H1 (cell line): ENCODE measurements at regions not wholly inside any gene's neighbourhood (a gene's known extent, or its start where the extent isn't known, plus 50 kb on each side); places are given as distances from the start of the nearest gene placed in this dataset.

ENCODE experiments used
- CTCF ChIA-PET: fragments of 300-600 bp; sonication (Branson Sonifier 250); formaldehyde crosslinking; loops from one replicate; lab custom pipeline; 2021; ENCODE audit not compliant: partially characterized antibody; lab: Charles Lee
- POLR2A ChIA-PET: fragments of 300-600 bp; sonication (Branson Sonifier 250); formaldehyde crosslinking; loops from one replicate; lab custom pipeline; 2021; ENCODE audit warnings: inconsistent platforms; ENCODE audit not compliant: partially characterized antibody; lab: Charles Lee
- DNase-seq, 2 experiments: peaks; one replicate each; pipeline versions ENCODE4 v3.0.0 to v3.0.0-alpha.2; 2010 to 2022; ENCODE audit warnings: low spot score in 2 of 2, low read depth in 1 of 2, mixed read lengths in 1 of 2
- FAIRE-seq: peaks from 2 replicates; lab custom pipeline; 2011; peaks lifted over from hg19 to GRCh38; lab: Jason Lieb, UNC
- H2AFZ ChIP-seq: 2 replicates; pipeline ENCODE4 v1.8.1; 2012; ENCODE audit warnings: low read length, inconsistent platforms
- H2AK5ac ChIP-seq: 2 replicates; pipeline ENCODE4 v1.6.1; 2013; ENCODE audit warnings: low read depth, low read length
- H2BK120ac ChIP-seq: replicated peaks from 2 replicates; pipeline ENCODE3; 2013; ENCODE audit warnings: low read depth, low read length, inconsistent platforms
- H2BK12ac ChIP-seq: 2 replicates; pipeline ENCODE4 v1.6.1; 2013; ENCODE audit warnings: low read depth, low read length
- H2BK15ac ChIP-seq: 2 replicates; pipeline ENCODE4 v1.6.1; 2013; ENCODE audit warnings: low read length
- H2BK20ac ChIP-seq: 2 replicates; pipeline ENCODE4 v1.6.1; 2013; ENCODE audit warnings: low read length
- H2BK5ac ChIP-seq: 2 replicates; pipeline ENCODE4 v1.6.1; 2013; ENCODE audit warnings: low read depth, low read length
- H3K14ac ChIP-seq: 2 replicates; pipeline ENCODE4 v1.6.1; 2013; ENCODE audit warnings: inconsistent platforms; ENCODE audit not compliant: insufficient read length
- H3K18ac ChIP-seq: 2 replicates; pipeline ENCODE4 v1.6.1; 2013; ENCODE audit warnings: low read length; ENCODE audit errors: extremely low read depth
- H3K23ac ChIP-seq: 2 replicates; pipeline ENCODE4 v1.6.1; 2013; ENCODE audit warnings: inconsistent platforms; ENCODE audit not compliant: insufficient read length
- H3K23me2 ChIP-seq: 2 replicates; pipeline ENCODE4 v1.6.1; 2013; ENCODE audit warnings: low read depth, low read length
- H3K27ac ChIP-seq: 2 replicates; pipeline ENCODE4 v1.6.1; 2011; ENCODE audit warnings: low read depth, low read length, inconsistent platforms
- H3K27me3 ChIP-seq, 4 experiments: replicated peaks in 1 of 4; 1 replicate in 1 of 4; 2 replicates in 3 of 4; pipeline versions ENCODE4 v1.6.1 to v1.8.1; 2011 to 2013; ENCODE audit warnings: low read length in 3 of 4, mild to moderate bottlenecking in 3 of 4, inconsistent platforms in 2 of 4, mixed read lengths in 2 of 4, moderate library complexity in 1 of 4; ENCODE audit not compliant: control insufficient read depth in 3 of 4, insufficient read depth in 3 of 4; ENCODE audit errors: extremely low read depth in 1 of 4
- H3K36me3 ChIP-seq, 4 experiments: 2 replicates each; pipeline versions ENCODE4 v1.6.1 to v1.8.1; 2011 to 2013; ENCODE audit warnings: mild to moderate bottlenecking in 4 of 4, low read length in 3 of 4, moderate library complexity in 2 of 4, control low read depth in 1 of 4, inconsistent platforms in 1 of 4; ENCODE audit not compliant: insufficient read depth in 4 of 4, control insufficient read depth in 2 of 4
- H3K4ac ChIP-seq: replicated peaks from 2 replicates; pipeline ENCODE3; 2013; ENCODE audit warnings: low read length, low read depth, mixed read lengths, inconsistent platforms; ENCODE audit not compliant: insufficient read length
- H3K4me1 ChIP-seq, 4 experiments: replicated peaks in 1 of 4; 1 replicate in 1 of 4; 2 replicates in 3 of 4; pipeline versions ENCODE4 v1.6.1 to v1.8.1; 2011 to 2013; ENCODE audit warnings: low read length in 3 of 4, inconsistent platforms in 2 of 4, mixed read lengths in 1 of 4; ENCODE audit not compliant: insufficient read depth in 4 of 4, control insufficient read depth in 3 of 4
- H3K4me2 ChIP-seq, 2 experiments: 2 replicates each; pipeline versions ENCODE4 v1.6.1 to v1.8.1; 2011 to 2013; ENCODE audit warnings: low read depth in 2 of 2, low read length in 2 of 2, control low read depth in 1 of 2, inconsistent platforms in 1 of 2, mild to moderate bottlenecking in 1 of 2; ENCODE audit not compliant: insufficient read depth in 1 of 2
- H3K4me3 ChIP-seq, 4 experiments: fragments of 200-600, 300-600 bp in 1 of 4; sonication (generic), shearing (Covaris generic), sonication (Bioruptor Twin) in 1 of 4; 2 replicates each; pipeline versions ENCODE4 v1.5.1 to v1.8.1; 2011 to 2016; ENCODE audit warnings: low read length in 4 of 4, low read depth in 3 of 4, control low read depth in 2 of 4, inconsistent platforms in 2 of 4, mild to moderate bottlenecking in 2 of 4, mixed read lengths in 1 of 4, moderate library complexity in 1 of 4; ENCODE audit not compliant: insufficient read depth in 2 of 4; ENCODE audit errors: extremely low read depth in 1 of 4
- H3K56ac ChIP-seq: replicated peaks from 2 replicates; pipeline ENCODE3; 2013; ENCODE audit warnings: low read depth, mild to moderate bottlenecking, mixed read lengths, low read length, inconsistent platforms; ENCODE audit not compliant: insufficient read length
- H3K79me1 ChIP-seq: 2 replicates; pipeline ENCODE4 v1.6.1; 2013; ENCODE audit warnings: low read depth, low read length, control low read depth
- H3K79me2 ChIP-seq, 2 experiments: 2 replicates each; pipeline versions ENCODE4 v1.6.1 to v1.8.1; 2012 to 2013; ENCODE audit warnings: low read length in 2 of 2, mild to moderate bottlenecking in 2 of 2, inconsistent platforms in 1 of 2; ENCODE audit not compliant: insufficient read depth in 2 of 2, control insufficient read depth in 1 of 2
- H3K9ac ChIP-seq, 4 experiments: replicated peaks in 1 of 4; 1 replicate in 1 of 4; 2 replicates in 3 of 4; pipeline versions ENCODE4 v1.6.1 to v1.8.1; 2011 to 2013; ENCODE audit warnings: low read depth in 3 of 4, low read length in 3 of 4, control low read depth in 2 of 4, mild to moderate bottlenecking in 2 of 4, moderate library complexity in 2 of 4, inconsistent platforms in 1 of 4; ENCODE audit errors: extremely low read depth in 1 of 4
- H3K9me3 ChIP-seq, 2 experiments: 2 replicates each; pipeline versions ENCODE4 v1.6.1 to v1.8.1; 2012 to 2013; ENCODE audit warnings: mild to moderate bottlenecking in 2 of 2, moderate library complexity in 2 of 2, control low read depth in 1 of 2, inconsistent platforms in 1 of 2, low read depth in 1 of 2, low read length in 1 of 2, mixed read lengths in 1 of 2; ENCODE audit not compliant: insufficient read depth in 2 of 2
- H4K20me1 ChIP-seq, 2 experiments: replicated peaks in 1 of 2; 2 replicates each; pipeline versions ENCODE3 to v1.8.1; 2011 to 2013; ENCODE audit warnings: inconsistent platforms in 2 of 2, low read length in 2 of 2, mild to moderate bottlenecking in 1 of 2; ENCODE audit not compliant: insufficient read depth in 2 of 2, control insufficient read depth in 1 of 2
- H4K5ac ChIP-seq: 2 replicates; pipeline ENCODE4 v1.6.1; 2013; ENCODE audit warnings: low read length, low read depth, mixed read lengths, inconsistent platforms; ENCODE audit not compliant: insufficient read length
- H4K8ac ChIP-seq: 2 replicates; pipeline ENCODE4 v1.8.0; 2013; ENCODE audit warnings: mild to moderate bottlenecking, moderate library complexity, low read length, inconsistent platforms; ENCODE audit not compliant: insufficient read depth; ENCODE audit errors: extremely low read depth
- H4K91ac ChIP-seq: replicated peaks from 2 replicates; pipeline ENCODE3; 2013; ENCODE audit warnings: low read length, mixed read lengths, inconsistent platforms; ENCODE audit not compliant: insufficient read length
- ATF2 ChIP-seq: IDR thresholded peaks from 2 replicates; pipeline ENCODE4 v1.6.1; 2012; ENCODE audit warnings: low read length, inconsistent platforms
- CBX8 ChIP-seq: fragments of 300-800, 300-1000 bp; sonication (generic); IDR thresholded peaks from 2 replicates; pipeline ENCODE4 v1.7.1; 2016; ENCODE audit warnings: low read depth, low read length, borderline replicate concordance
- CHD2 ChIP-seq: IDR thresholded peaks from 2 replicates; pipeline ENCODE4 v1.6.1; 2012; ENCODE audit warnings: low read length, improper control_type of control experiment
- JUN ChIP-seq: IDR thresholded peaks from 2 replicates; pipeline ENCODE4 v1.6.1; 2011; ENCODE audit warnings: low read depth, mild to moderate bottlenecking, improper control_type of control experiment, low read length
- NANOG ChIP-seq: IDR thresholded peaks from 2 replicates; pipeline ENCODE4 v1.6.1; 2011; ENCODE audit warnings: low read length, low read depth, mild to moderate bottlenecking, inconsistent platforms; ENCODE audit not compliant: insufficient read depth, poor library complexity, severe bottlenecking
- NRF1 ChIP-seq: IDR thresholded peaks from 2 replicates; pipeline ENCODE4 v1.6.1; 2011; ENCODE audit warnings: mild to moderate bottlenecking, low read depth, low read length, improper control_type of control experiment
- POLR2A ChIP-seq, 2 experiments: IDR thresholded peaks; 1 replicate in 1 of 2; 2 replicates in 1 of 2; pipeline ENCODE4 v1.6.1; 2011; ENCODE audit warnings: low read depth in 2 of 2, low read length in 2 of 2, mild to moderate bottlenecking in 2 of 2; ENCODE audit errors: control extremely low read depth in 1 of 2
- POU5F1 ChIP-seq: IDR thresholded peaks from 2 replicates; pipeline ENCODE4 v1.6.1; 2011; ENCODE audit warnings: low read depth, mild to moderate bottlenecking, low read length, moderate library complexity
- RFX5 ChIP-seq: IDR thresholded peaks from 2 replicates; pipeline ENCODE4 v1.6.1; 2011; ENCODE audit warnings: low read depth, low read length, improper control_type of control experiment, borderline replicate concordance
- SP4 ChIP-seq: IDR thresholded peaks from 2 replicates; pipeline ENCODE4 v1.6.1; 2012; ENCODE audit warnings: low read length, inconsistent platforms
- SRF ChIP-seq: IDR thresholded peaks from 2 replicates; pipeline ENCODE4 v1.6.1; 2011; ENCODE audit warnings: mild to moderate bottlenecking, low read depth, low read length, moderate library complexity
- TBP ChIP-seq: IDR thresholded peaks from 2 replicates; pipeline ENCODE4 v1.6.1; 2011; ENCODE audit warnings: low read depth, low read length, improper control_type of control experiment
- ZNF274 ChIP-seq: IDR thresholded peaks from 2 replicates; pipeline ENCODE4 v1.7.0; 2012; ENCODE audit warnings: low read length, borderline replicate concordance; ENCODE audit errors: extremely low read depth
- WGBS, 2 experiments: shearing (Covaris generic) in 1 of 2; methylation state at CpG; one replicate each; pipeline versions ENCODE4 v1.1.6 to v1.1.7; 2013 to 2015; ENCODE audit warnings: low lambda C conversion rate in 2 of 2, mixed read lengths in 2 of 2, inconsistent platforms in 1 of 2, low coverage in 1 of 2, missing lambda C conversion rate in 1 of 2; ENCODE audit not compliant: insufficient replicate concordance in 2 of 2, insufficient coverage in 1 of 2, insufficient read length in 1 of 2; ENCODE audit errors: extremely low coverage in 1 of 2, missing lambda C conversion rate in 1 of 2; 5-methylcytosine and 5-hydroxymethylcytosine counted together

GRCh38 chr22:47583959-47584562, 821.6 kb downstream of the TBC1D22A start:
- H3K27ac ChIP-seq, result no peak overlapping the region
- CTCF ChIA-PET, result no interaction called here
- H3K79me1 ChIP-seq, result no peaks in the 10 kb centered on the region
- no peaks in the 10 kb centered on the region for H3K36me3 ChIP-seq
- H4K91ac ChIP-seq, result no peak overlapping the region
- no peaks in the 10 kb centered on the region for H3K4me1 ChIP-seq
- no peak overlapping the region for H4K8ac ChIP-seq
- H3K4me3 ChIP-seq, result no peak overlapping the region
- no peak overlapping the region for H4K5ac ChIP-seq
- H2AFZ ChIP-seq, result no peak overlapping the region
- no peaks in the 10 kb centered on the region for H3K27me3 ChIP-seq
- no peak overlapping the region for H3K18ac ChIP-seq
- no peak overlapping the region for H3K14ac ChIP-seq
- no peak overlapping the region for H3K9ac ChIP-seq
- no peak overlapping the region for H2BK15ac ChIP-seq
- peaks cover 46 to 66% of the 10 kb centered on the region in 2 experiments for H3K9me3 ChIP-seq
- H2BK120ac ChIP-seq, result no peak overlapping the region
- TF ChIP-seq TBP (no peak), JUN (no peak), CBX8 (no peak), ATF2 (no peak), NANOG (no peak), ZNF274 (no peak), SRF (no peak), CHD2 (no peak), RFX5 (no peak), NRF1 (no peak), SP4 (no peak), POLR2A (IDR thresholded peaks at IDR 0.05; ENCODE audit: control extremely low read depth in 1 of 2, low read depth in 2 of 2, low read length in 2 of 2) (no peak), POU5F1 (no peak)
- H3K23ac ChIP-seq, result no peak overlapping the region
- H2BK5ac ChIP-seq, result no peak overlapping the region
- DNase-seq, result no peak
- H3K23me2 ChIP-seq, result no peaks in the 10 kb centered on the region
- H3K4me2 ChIP-seq, result no peak overlapping the region
- no peak overlapping the region for H3K4ac ChIP-seq
- FAIRE-seq, result no peak
- no peak overlapping the region for H2AK5ac ChIP-seq
- H2BK20ac ChIP-seq, result no peak overlapping the region
- no peaks in the 10 kb centered on the region for H3K79me2 ChIP-seq
- 78% methylated on average over 2 of the region's 2 CpGs; no CpG with 5 or more reads in 1 of the 2 experiments for WGBS, 2 experiments
- H3K56ac ChIP-seq, result no peak overlapping the region
- POLR2A ChIA-PET, result no interaction called here
- H4K20me1 ChIP-seq, result no peaks in the 10 kb centered on the region
- H2BK12ac ChIP-seq, result no peak overlapping the region
